ENCODE measurements at regions not wholly inside any gene's neighbourhood (a gene's known extent, or its start where the extent isn't known, plus 50 kb on each side); places are given as distances from the start of the nearest gene placed in this dataset.

DNA sequence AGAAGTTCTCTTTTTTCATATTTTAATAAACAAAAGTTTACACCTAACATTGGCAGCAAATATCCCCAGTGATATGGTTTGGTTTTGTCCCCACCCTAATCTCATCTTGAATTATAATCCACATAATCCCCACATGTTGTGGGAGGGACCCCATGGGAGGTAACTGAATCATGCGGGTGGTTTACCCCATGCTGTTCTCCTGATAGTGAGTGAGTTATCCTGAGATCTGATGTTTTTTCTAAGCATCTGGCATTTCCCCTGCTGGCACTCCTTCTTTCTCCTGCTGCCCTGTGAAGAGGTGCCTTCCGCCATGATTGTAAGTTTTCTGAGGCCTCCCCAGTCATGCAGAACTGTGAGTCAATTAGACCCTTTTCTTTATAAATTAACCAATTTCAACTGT lies 214.7 kb downstream of the SLITRK1 start:
- TF ChIP-seq, protein P1, sequence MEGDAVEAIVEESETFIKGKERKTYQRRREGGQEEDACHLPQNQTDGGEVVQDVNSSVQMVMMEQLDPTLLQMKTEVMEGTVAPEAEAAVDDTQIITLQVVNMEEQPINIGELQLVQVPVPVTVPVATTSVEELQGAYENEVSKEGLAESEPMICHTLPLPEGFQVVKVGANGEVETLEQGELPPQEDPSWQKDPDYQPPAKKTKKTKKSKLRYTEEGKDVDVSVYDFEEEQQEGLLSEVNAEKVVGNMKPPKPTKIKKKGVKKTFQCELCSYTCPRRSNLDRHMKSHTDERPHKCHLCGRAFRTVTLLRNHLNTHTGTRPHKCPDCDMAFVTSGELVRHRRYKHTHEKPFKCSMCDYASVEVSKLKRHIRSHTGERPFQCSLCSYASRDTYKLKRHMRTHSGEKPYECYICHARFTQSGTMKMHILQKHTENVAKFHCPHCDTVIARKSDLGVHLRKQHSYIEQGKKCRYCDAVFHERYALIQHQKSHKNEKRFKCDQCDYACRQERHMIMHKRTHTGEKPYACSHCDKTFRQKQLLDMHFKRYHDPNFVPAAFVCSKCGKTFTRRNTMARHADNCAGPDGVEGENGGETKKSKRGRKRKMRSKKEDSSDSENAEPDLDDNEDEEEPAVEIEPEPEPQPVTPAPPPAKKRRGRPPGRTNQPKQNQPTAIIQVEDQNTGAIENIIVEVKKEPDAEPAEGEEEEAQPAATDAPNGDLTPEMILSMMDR (IDR thresholded peaks at IDR 0.05; ENCODE audit: low read depth, low read length, missing input control), result no peak
- TF ChIP-seq REST (IDR thresholded peaks at IDR 0.05) (no peak), JUND (IDR thresholded peaks at IDR 0.05) (no peak), SP1 (IDR thresholded peaks at IDR 0.05) (no peak), TAF1 (conservative IDR thresholded peaks at IDR 0.05) (no peak), MAX (IDR thresholded peaks at IDR 0.05) (no peak), FOXA1 (IDR thresholded peaks at IDR 0.05) (no peak), RAD21 (IDR thresholded peaks at IDR 0.05) (no peak), YY1 (IDR thresholded peaks at IDR 0.05) (no peak), GABPA (IDR thresholded peaks at IDR 0.05 in 1 of 2, conservative IDR thresholded peaks at IDR 0.05 in 1 of 2) (no peak)
